ENCODE measurements at regions not wholly inside any gene's neighbourhood (a gene's known extent, or its start where the extent isn't known, plus 50 kb on each side); places are given as distances from the start of the nearest gene placed in this dataset.

DNA sequence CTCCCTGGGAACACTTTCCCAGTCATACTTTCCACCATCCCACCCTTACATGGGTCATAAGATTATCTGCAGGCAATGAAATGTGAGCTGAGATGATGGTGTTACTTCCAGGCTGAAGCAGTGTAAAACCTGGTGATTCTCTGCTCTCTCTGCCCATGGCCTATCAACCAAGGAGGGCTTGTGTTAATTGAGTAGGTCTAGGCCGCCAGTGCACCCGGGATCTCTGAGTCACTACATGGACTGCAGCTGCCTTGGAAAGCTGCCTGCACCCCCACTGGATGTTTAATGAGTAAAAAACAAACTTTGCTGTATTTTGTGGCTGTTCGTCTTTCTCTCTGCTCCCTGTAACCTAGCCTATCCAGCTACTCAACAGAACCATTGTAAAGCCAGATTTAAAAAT, 451.7 kb upstream of the SMIM21 start:
- in situ Hi-C loops (cut with MboI), result no loop called here
- Histone ChIP-seq H3K27ac (ENCODE audit: extremely low read depth, low read depth, low read length) (no peak overlapping the region), H3K4me3 (no peak overlapping the region), H3K4me1 (replicated peaks in 1 of 2; ENCODE audit: control insufficient read depth in 2 of 2, insufficient read depth in 2 of 2, low read length in 2 of 2) (no peaks in the 10 kb centered on the region), H3K9me1 (ENCODE audit: control insufficient read depth, insufficient read depth, low read length) (no peaks in the 10 kb centered on the region), H3K9me3 (replicated peaks; ENCODE audit: control insufficient read depth, insufficient read depth, low read depth, low read length) (no peaks in the 10 kb centered on the region), H3K4me2 (ENCODE audit: insufficient read depth, low read length) (no peak overlapping the region), H4K20me1 (replicated peaks; ENCODE audit: control insufficient read depth, insufficient read depth, low read length) (no peaks in the 10 kb centered on the region), H3K36me3 (ENCODE audit: control insufficient read depth, insufficient read depth, low read length) (no peaks in the 10 kb centered on the region), H3K27me3 (ENCODE audit: control insufficient read depth in 2 of 2, insufficient read depth in 2 of 2, low read length in 2 of 2) (no peaks in the 10 kb centered on the region; a peak in 1 of 5 replicates), H2AFZ (ENCODE audit: low read depth, low read length) (no peak overlapping the region), H3K79me2 (ENCODE audit: control insufficient read depth, insufficient read depth, low read length) (no peaks in the 10 kb centered on the region), H3K9ac (ENCODE audit: insufficient read depth in 1 of 2, low read depth in 2 of 2, low read length in 2 of 2) (no peak overlapping the region)
- ATAC-seq, result no peak
- intact Hi-C loops (cut with micrococcal nuclease), result loop anchor here (10.0 kb wide), 1 partner anchor 1734 kb away; the partner anchor contains the start of genes FBXO15 and TIMM21
- ChIA-PET POLR2A (interaction anchor here (0.5 kb wide), 1 partner anchor 36 kb away, joined by 3 read pairs; no protein-coding TSS in a partner anchor), CTCF (ENCODE audit: low intra/inter-chr PET ratio) (no interaction called here)
- no peak for FAIRE-seq
- no TSS peak for BruUV-seq (replicated peaks)
- TF ChIP-seq ZFP36 (IDR thresholded peaks at IDR 0.05; ENCODE audit: low read depth, low read length, partially characterized antibody) (no peak), DPF2 (IDR thresholded peaks at IDR 0.05) (no peak), MECOM (CRISPR knock-in tag; IDR thresholded peaks at IDR 0.05) (no peak), ZNF184 (CRISPR knock-in tag; IDR thresholded peaks at IDR 0.05) (no peak), TRIM28 (IDR thresholded peaks at IDR 0.05) (no peak), SIX5 (IDR thresholded peaks at IDR 0.05; ENCODE audit: borderline replicate concordance in 1 of 2, insufficient read depth in 1 of 2, low read depth in 1 of 2, low read length in 2 of 2) (no peak), JUN (IDR thresholded peaks at IDR 0.05; ENCODE audit: borderline replicate concordance, low read depth, low read length) (no peak), JUN (CRISPR knock-in tag; IDR thresholded peaks at IDR 0.05; ENCODE audit: borderline replicate concordance) (no peak), ZNF217 (CRISPR knock-in tag; IDR thresholded peaks at IDR 0.05) (no peak)
- TF ChIP-seq, protein P1, sequence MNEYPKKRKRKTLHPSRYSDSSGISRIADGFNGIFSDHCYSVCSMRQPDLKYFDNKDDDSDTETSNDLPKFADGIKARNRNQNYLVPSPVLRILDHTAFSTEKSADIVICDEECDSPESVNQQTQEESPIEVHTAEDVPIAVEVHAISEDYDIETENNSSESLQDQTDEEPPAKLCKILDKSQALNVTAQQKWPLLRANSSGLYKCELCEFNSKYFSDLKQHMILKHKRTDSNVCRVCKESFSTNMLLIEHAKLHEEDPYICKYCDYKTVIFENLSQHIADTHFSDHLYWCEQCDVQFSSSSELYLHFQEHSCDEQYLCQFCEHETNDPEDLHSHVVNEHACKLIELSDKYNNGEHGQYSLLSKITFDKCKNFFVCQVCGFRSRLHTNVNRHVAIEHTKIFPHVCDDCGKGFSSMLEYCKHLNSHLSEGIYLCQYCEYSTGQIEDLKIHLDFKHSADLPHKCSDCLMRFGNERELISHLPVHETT (CRISPR knock-in tag; conservative IDR thresholded peaks at IDR 0.05 in 1 of 2, IDR thresholded peaks at IDR 0.05 in 1 of 2), result no peak
- TF ChIP-seq, protein P2, sequence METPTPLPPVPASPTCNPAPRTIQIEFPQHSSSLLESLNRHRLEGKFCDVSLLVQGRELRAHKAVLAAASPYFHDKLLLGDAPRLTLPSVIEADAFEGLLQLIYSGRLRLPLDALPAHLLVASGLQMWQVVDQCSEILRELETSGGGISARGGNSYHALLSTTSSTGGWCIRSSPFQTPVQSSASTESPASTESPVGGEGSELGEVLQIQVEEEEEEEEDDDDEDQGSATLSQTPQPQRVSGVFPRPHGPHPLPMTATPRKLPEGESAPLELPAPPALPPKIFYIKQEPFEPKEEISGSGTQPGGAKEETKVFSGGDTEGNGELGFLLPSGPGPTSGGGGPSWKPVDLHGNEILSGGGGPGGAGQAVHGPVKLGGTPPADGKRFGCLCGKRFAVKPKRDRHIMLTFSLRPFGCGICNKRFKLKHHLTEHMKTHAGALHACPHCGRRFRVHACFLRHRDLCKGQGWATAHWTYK (CRISPR knock-in tag; IDR thresholded peaks at IDR 0.05), result no peak
- TF ChIP-seq, protein P3, sequence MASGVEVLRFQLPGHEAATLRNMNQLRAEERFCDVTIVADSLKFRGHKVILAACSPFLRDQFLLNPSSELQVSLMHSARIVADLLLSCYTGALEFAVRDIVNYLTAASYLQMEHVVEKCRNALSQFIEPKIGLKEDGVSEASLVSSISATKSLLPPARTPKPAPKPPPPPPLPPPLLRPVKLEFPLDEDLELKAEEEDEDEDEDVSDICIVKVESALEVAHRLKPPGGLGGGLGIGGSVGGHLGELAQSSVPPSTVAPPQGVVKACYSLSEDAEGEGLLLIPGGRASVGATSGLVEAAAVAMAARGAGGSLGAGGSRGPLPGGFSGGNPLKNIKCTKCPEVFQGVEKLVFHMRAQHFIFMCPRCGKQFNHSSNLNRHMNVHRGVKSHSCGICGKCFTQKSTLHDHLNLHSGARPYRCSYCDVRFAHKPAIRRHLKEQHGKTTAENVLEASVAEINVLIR (CRISPR knock-in tag; IDR thresholded peaks at IDR 0.05), result no peak
- 0% methylated on average over 3 of the region's 3 CpGs for WGBS (ENCODE audit: insufficient coverage, low coverage, missing lambda C conversion rate)
- DNase-seq (ENCODE audit: extremely low read depth in 1 of 4, low spot score in 3 of 4), result no peak

All from K562 (cell line).